Lung microvascular endothelial cell (primary cell): ENCODE measurements at regions not wholly inside any gene's neighbourhood (a gene's known extent, or its start where the extent isn't known, plus 50 kb on each side); places are given as distances from the start of the nearest gene placed in this dataset.
"Not testable (repeated sequence)": the region's sequence is repeated elsewhere in the genome, so short reads cannot be mapped to it uniquely, and the experiment has no call there.

Experiments
- DNase-seq, 2 donors: peaks; one replicate each; pipeline versions ENCODE4 v3.0.0 to v3.0.0-alpha.2; 2010; ENCODE audit warnings: low read depth in 2 of 2

- DNase-seq, result no peak
These were observed 1802.2 kb upstream of the ACO1 start for GRCh38 chr9:30582240-30582639.

GRCh38 chr9:30584559-30584958 is 1799.9 kb upstream of the ACO1 start:
- no peak for DNase-seq

- DNase-seq, result no peak
These were observed 1793.0 kb upstream of the ACO1 start for GRCh38 chr9:30591461-30591860.

- DNase-seq, result no peak
These were observed 1786.8 kb upstream of the ACO1 start for GRCh38 chr9:30597608-30598007.

GRCh38 chr9:30605936-30606335 is 1778.5 kb upstream of the ACO1 start:
- no peak for DNase-seq

- DNase-seq, result no peak
These were observed 1774.7 kb upstream of the ACO1 start for GRCh38 chr9:30609713-30610112.

- DNase-seq, result not testable (repeated sequence)
These were observed 1767.7 kb upstream of the ACO1 start for GRCh38 chr9:30616782-30617181.

- DNase-seq, result no peak
These were observed 1761.9 kb upstream of the ACO1 start for GRCh38 chr9:30622561-30622960.

- no peak for DNase-seq
These were observed 1755.4 kb upstream of the ACO1 start for GRCh38 chr9:30628915-30629567.

GRCh38 chr9:30630459-30630858 is 1754.0 kb upstream of the ACO1 start:
- no peak for DNase-seq

- not testable (repeated sequence) for DNase-seq
These were observed 1737.8 kb upstream of the ACO1 start for GRCh38 chr9:30646639-30647038.

GRCh38 chr9:30661925-30662324 is 1722.5 kb upstream of the ACO1 start:
- no peak for DNase-seq

GRCh38 chr9:30670805-30671562 is 1713.5 kb upstream of the ACO1 start:
- no peak for DNase-seq

GRCh38 chr9:30673132-30673531 is 1711.3 kb upstream of the ACO1 start:
- no peak for DNase-seq

GRCh38 chr9:30676651-30677050 is 1707.8 kb upstream of the ACO1 start:
- DNase-seq, result no peak

- no peak for DNase-seq
These were observed 1707.2 kb upstream of the ACO1 start for GRCh38 chr9:30677221-30677620.

- no peak for DNase-seq
These were observed 1695.6 kb upstream of the ACO1 start for GRCh38 chr9:30688801-30689200.

- no peak for DNase-seq
These were observed 1686.5 kb upstream of the ACO1 start for GRCh38 chr9:30697958-30698357.

- DNase-seq, result no peak
These were observed 1672.9 kb upstream of the ACO1 start for GRCh38 chr9:30711591-30711990.

GRCh38 chr9:30713243-30713642 is 1671.2 kb upstream of the ACO1 start:
- no peak for DNase-seq

GRCh38 chr9:30714389-30714788 is 1670.1 kb upstream of the ACO1 start:
- no peak for DNase-seq

- DNase-seq, result no peak
These were observed 1666.0 kb upstream of the ACO1 start for GRCh38 chr9:30718483-30718882.

- DNase-seq, result no peak
These were observed 1662.4 kb upstream of the ACO1 start for GRCh38 chr9:30722065-30722464.
